NB4 (cell line): ENCODE measurements at regions not wholly inside any gene's neighbourhood (a gene's known extent, or its start where the extent isn't known, plus 50 kb on each side); places are given as distances from the start of the nearest gene placed in this dataset.

Experiments used
- DNase-seq: peaks from one replicate; pipeline ENCODE4 v3.0.0; 2010; ENCODE audit warnings: low read depth
- H3K4me3 ChIP-seq: one replicate; pipeline ENCODE4 v1.5.1; 2011; ENCODE audit warnings: mild to moderate bottlenecking, low read depth, low read length, moderate library complexity
- CTCF ChIP-seq: IDR thresholded peaks from one replicate; pipeline ENCODE4 v1.5.1; 2012; ENCODE audit warnings: low read depth, low read length
- MAX ChIP-seq: IDR thresholded peaks from 2 replicates; pipeline ENCODE4 v1.6.1; 2011; ENCODE audit warnings: low read depth, low read length
- MYC ChIP-seq: IDR thresholded peaks from 2 replicates; pipeline ENCODE4 v1.6.1; 2011; ENCODE audit warnings: low read depth, low read length
- POLR2A ChIP-seq: IDR thresholded peaks from 2 replicates; pipeline ENCODE4 v1.6.1; 2011; ENCODE audit warnings: mild to moderate bottlenecking; ENCODE audit not compliant: insufficient read length; ENCODE audit errors: extremely low read depth

GRCh38 chr3:5466065-5466464 is 278.6 kb downstream of the EDEM1 start:
- no peak for TF ChIP-seq CTCF
- TF ChIP-seq MYC, result no peak
- no peak for TF ChIP-seq MAX
- TF ChIP-seq POLR2A, result no peak
- DNase-seq, result peak; percentile 35
- no peak overlapping the region for H3K4me3 ChIP-seq

- H3K4me3 ChIP-seq, result no peak overlapping the region
- peak; percentile 33 for DNase-seq
- no peak for TF ChIP-seq MAX
- TF ChIP-seq MYC, result no peak
- no peak for TF ChIP-seq CTCF
- TF ChIP-seq POLR2A, result no peak
Observed at GRCh38 chr3:5466717-5467116, 279.2 kb downstream of the EDEM1 start.

- no peak for TF ChIP-seq MYC
- TF ChIP-seq POLR2A, result no peak
- TF ChIP-seq CTCF, result no peak
- TF ChIP-seq MAX, result no peak
- H3K4me3 ChIP-seq, result no peak overlapping the region
- no peak for DNase-seq
Observed at GRCh38 chr3:5473471-5473870, 286.0 kb downstream of the EDEM1 start.

GRCh38 chr3:5476403-5476802 is 288.9 kb downstream of the EDEM1 start:
- no peak for DNase-seq
- TF ChIP-seq MAX (no peak), POLR2A (no peak), CTCF (no peak), MYC (no peak)
- H3K4me3 ChIP-seq, result no peak overlapping the region

GRCh38 chr3:5479229-5479799 is 291.8 kb downstream of the EDEM1 start:
- H3K4me3 ChIP-seq, result no peak overlapping the region
- TF ChIP-seq CTCF (no peak), MAX (no peak), POLR2A (no peak), MYC (no peak)
- no peak for DNase-seq

DNA sequence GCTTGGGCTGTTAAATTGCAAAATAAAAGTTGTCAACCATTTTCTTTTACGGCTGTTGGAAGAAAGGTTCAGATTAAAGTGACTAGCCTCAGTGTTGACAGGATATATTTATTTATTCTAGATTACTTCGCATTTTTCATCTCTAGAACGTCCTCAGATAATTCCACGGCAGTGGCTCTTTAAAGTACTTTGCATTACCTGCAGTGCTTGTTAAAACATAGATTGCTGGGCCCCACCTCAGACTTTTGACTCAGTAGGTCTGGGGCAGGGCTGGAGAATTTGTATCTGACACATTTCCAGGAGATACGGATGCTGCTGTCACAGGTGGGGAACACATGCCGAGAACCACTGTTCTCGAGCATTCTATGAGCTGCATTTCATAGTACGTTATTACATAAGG is 292.7 kb downstream of the EDEM1 start:
- H3K4me3 ChIP-seq, result no peak overlapping the region
- DNase-seq, result no peak
- no peak for TF ChIP-seq MYC
- no peak for TF ChIP-seq MAX
- TF ChIP-seq POLR2A, result no peak
